ENCODE measurements at regions not wholly inside any gene's neighbourhood (a gene's known extent, or its start where the extent isn't known, plus 50 kb on each side); places are given as distances from the start of the nearest gene placed in this dataset.
A peak's percentile ranks its signal among the peaks of the same experiment; 100 is the strongest.
"Not testable (repeated sequence)": the region's sequence is repeated elsewhere in the genome, so short reads cannot be mapped to it uniquely, and the experiment has no call there.

- Mint-ChIP-seq H3K27me3 (no peaks in the 10 kb centered on the region), H3K36me3 (no peaks in the 10 kb centered on the region), H3K4me1 (peaks cover 18% of the 10 kb centered on the region), H3K27ac (no peak overlapping the region), H3K9me3 (no peaks in the 10 kb centered on the region), H3K4me3 (no peak overlapping the region)
These were observed 73.1 kb upstream of the MEF2A start for GRCh38 chr15:99492716-99493115.

- no peak overlapping the region for H3K4me3 Mint-ChIP-seq
- H3K4me1 Mint-ChIP-seq: peaks cover 24% of the 10 kb centered on the region
- H3K27ac Mint-ChIP-seq: no peak overlapping the region
- no peaks in the 10 kb centered on the region for H3K9me3 Mint-ChIP-seq
- H3K36me3 Mint-ChIP-seq: no peaks in the 10 kb centered on the region
- no peaks in the 10 kb centered on the region for H3K27me3 Mint-ChIP-seq
These were observed 72.3 kb upstream of the MEF2A start for GRCh38 chr15:99493461-99493860.

GRCh38 chr15:99494536-99495233 is 71.1 kb upstream of the MEF2A start:
- H3K36me3 Mint-ChIP-seq, H3K27ac Mint-ChIP-seq, H3K4me3 Mint-ChIP-seq, H3K9me3 Mint-ChIP-seq, H3K27me3 Mint-ChIP-seq: not testable (repeated sequence)
- H3K4me1 Mint-ChIP-seq: peaks cover 34% of the 10 kb centered on the region

GRCh38 chr15:99495430-99496301 is 70.1 kb upstream of the MEF2A start:
- H3K4me3 Mint-ChIP-seq: peak overlapping the region; percentile 19
- H3K36me3 Mint-ChIP-seq: no peaks in the 10 kb centered on the region
- peak overlapping the region; percentile 57 for H3K27ac Mint-ChIP-seq
- H3K4me1 Mint-ChIP-seq: peaks cover 39% of the 10 kb centered on the region
- no peaks in the 10 kb centered on the region for H3K27me3 Mint-ChIP-seq
- H3K9me3 Mint-ChIP-seq: no peaks in the 10 kb centered on the region

GRCh38 chr15:99496302-99496629 is 69.5 kb upstream of the MEF2A start:
- no peak overlapping the region for H3K4me3 Mint-ChIP-seq
- H3K4me1 Mint-ChIP-seq: peaks cover 45% of the 10 kb centered on the region
- no peaks in the 10 kb centered on the region for H3K36me3 Mint-ChIP-seq
- H3K27me3 Mint-ChIP-seq: no peaks in the 10 kb centered on the region
- H3K27ac Mint-ChIP-seq: no peak overlapping the region
- no peaks in the 10 kb centered on the region for H3K9me3 Mint-ChIP-seq

- no peaks in the 10 kb centered on the region for H3K9me3 Mint-ChIP-seq
- H3K27ac Mint-ChIP-seq: peak overlapping the region; percentile 41
- H3K36me3 Mint-ChIP-seq: no peaks in the 10 kb centered on the region
- no peaks in the 10 kb centered on the region for H3K27me3 Mint-ChIP-seq
- no peak overlapping the region for H3K4me3 Mint-ChIP-seq
- peaks cover 47% of the 10 kb centered on the region for H3K4me1 Mint-ChIP-seq
These were observed 63.6 kb upstream of the MEF2A start for GRCh38 chr15:99502182-99502581.

GRCh38 chr15:99502661-99503060 is 63.1 kb upstream of the MEF2A start:
- Mint-ChIP-seq H3K27me3 (no peaks in the 10 kb centered on the region), H3K4me3 (no peak overlapping the region), H3K9me3 (no peaks in the 10 kb centered on the region), H3K4me1 (peaks cover 44% of the 10 kb centered on the region), H3K27ac (peak overlapping the region; percentile 41), H3K36me3 (no peaks in the 10 kb centered on the region)

- H3K9me3 Mint-ChIP-seq: no peaks in the 10 kb centered on the region
- no peak overlapping the region for H3K27ac Mint-ChIP-seq
- no peak overlapping the region for H3K4me3 Mint-ChIP-seq
- H3K36me3 Mint-ChIP-seq: no peaks in the 10 kb centered on the region
- peaks cover 38% of the 10 kb centered on the region for H3K4me1 Mint-ChIP-seq
- H3K27me3 Mint-ChIP-seq: no peaks in the 10 kb centered on the region
These were observed 62.4 kb upstream of the MEF2A start for GRCh38 chr15:99503411-99503810.

- Mint-ChIP-seq H3K27ac (no peak overlapping the region), H3K4me1 (peaks cover 31% of the 10 kb centered on the region), H3K4me3 (no peak overlapping the region), H3K36me3 (no peaks in the 10 kb centered on the region), H3K27me3 (no peaks in the 10 kb centered on the region), H3K9me3 (no peaks in the 10 kb centered on the region)
These were observed 61.5 kb upstream of the MEF2A start for GRCh38 chr15:99504071-99504822.

- Mint-ChIP-seq H3K4me3 (no peak overlapping the region), H3K27ac (no peak overlapping the region), H3K4me1 (peaks cover 35% of the 10 kb centered on the region), H3K9me3 (no peaks in the 10 kb centered on the region), H3K36me3 (no peaks in the 10 kb centered on the region), H3K27me3 (no peaks in the 10 kb centered on the region)
These were observed 60.8 kb upstream of the MEF2A start for GRCh38 chr15:99504823-99505551.

GRCh38 chr15:99506399-99506798 is 59.4 kb upstream of the MEF2A start:
- peak overlapping the region; percentile 2 for H3K27ac Mint-ChIP-seq

GRCh38 chr15:99507016-99507503 is 58.7 kb upstream of the MEF2A start:
- no peaks in the 10 kb centered on the region for H3K9me3 Mint-ChIP-seq
- peaks cover 27% of the 10 kb centered on the region for H3K4me1 Mint-ChIP-seq

More at GRCh38 chr15:99506399-99506798, 59.4 kb upstream of the MEF2A start:
- Mint-ChIP-seq H3K36me3 (no peaks in the 10 kb centered on the region), H3K9me3 (no peaks in the 10 kb centered on the region), H3K4me1 (peaks cover 26% of the 10 kb centered on the region), H3K4me3 (no peak overlapping the region), H3K27me3 (no peaks in the 10 kb centered on the region)

GRCh38 chr15:99507504-99508310 is 58.1 kb upstream of the MEF2A start:
- H3K9me3 Mint-ChIP-seq: no peaks in the 10 kb centered on the region

More at GRCh38 chr15:99507016-99507503, 58.7 kb upstream of the MEF2A start:
- H3K36me3 Mint-ChIP-seq: no peaks in the 10 kb centered on the region
- H3K27me3 Mint-ChIP-seq: no peaks in the 10 kb centered on the region
- no peak overlapping the region for H3K4me3 Mint-ChIP-seq
- no peak overlapping the region for H3K27ac Mint-ChIP-seq

GRCh38 chr15:99508311-99508645 is 57.5 kb upstream of the MEF2A start:
- no peaks in the 10 kb centered on the region for H3K27me3 Mint-ChIP-seq
- no peak overlapping the region for H3K27ac Mint-ChIP-seq
- H3K36me3 Mint-ChIP-seq: no peaks in the 10 kb centered on the region
- no peaks in the 10 kb centered on the region for H3K9me3 Mint-ChIP-seq
- H3K4me1 Mint-ChIP-seq: peaks cover 37% of the 10 kb centered on the region
- H3K4me3 Mint-ChIP-seq: no peak overlapping the region

More at GRCh38 chr15:99507504-99508310, 58.1 kb upstream of the MEF2A start:
- Mint-ChIP-seq H3K27me3 (no peaks in the 10 kb centered on the region), H3K4me1 (peaks cover 33% of the 10 kb centered on the region), H3K4me3 (no peak overlapping the region), H3K27ac (no peak overlapping the region), H3K36me3 (no peaks in the 10 kb centered on the region)

Measured in activated naive CD4-positive, alpha-beta T cell treated with anti-CD3 and anti-CD28 coated beads, Interleukin-2, amount 50 U/mL, for 24 hours (primary cell).